HepG2 (cell line): ENCODE measurements at regions not wholly inside any gene's neighbourhood (a gene's known extent, or its start where the extent isn't known, plus 50 kb on each side); places are given as distances from the start of the nearest gene placed in this dataset.

Experiments
- POLR2A ChIP-seq, 2 experiments: IDR thresholded peaks; 2 replicates each; pipeline ENCODE4 v1.6.1; 2011; ENCODE audit warnings: low read depth in 2 of 2, low read length in 2 of 2, mild to moderate bottlenecking in 1 of 2, moderate library complexity in 1 of 2; ENCODE audit not compliant: insufficient read depth in 1 of 2
- ZNF274 ChIP-seq: sonication (generic); formaldehyde crosslinking; IDR thresholded peaks from 2 replicates; pipeline ENCODE4 v1.5.1; 2020; ENCODE audit warnings: mild to moderate bottlenecking, missing genetic modification reagents

DNA sequence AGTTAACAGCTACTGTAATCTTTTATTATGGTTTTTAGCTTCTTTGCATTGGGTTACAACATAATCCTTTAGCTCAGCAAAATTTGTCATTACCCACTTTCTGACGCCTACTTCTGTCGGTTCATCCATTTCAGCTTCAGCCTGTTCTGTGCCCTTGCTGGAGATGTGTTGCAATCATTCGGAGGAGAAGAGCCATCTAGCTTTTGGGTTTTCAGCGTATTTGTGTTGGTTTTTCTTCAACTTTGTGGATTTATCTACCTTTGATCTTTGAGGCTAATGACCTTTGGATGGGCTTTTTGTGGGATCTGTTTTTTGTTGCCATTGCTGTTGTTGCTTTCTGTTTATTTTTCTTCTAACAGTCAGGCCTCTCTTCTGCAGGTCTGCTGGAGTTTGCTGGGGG is 69.2 kb upstream of the ATXN7L3B start:
- TF ChIP-seq ZNF274 (no peak), POLR2A (IDR thresholded peaks at IDR 0.05; ENCODE audit: insufficient read depth in 1 of 2, low read depth in 2 of 2, low read length in 2 of 2) (no peak)
